Endothelial cell of umbilical vein (primary cell): ENCODE measurements at regions not wholly inside any gene's neighbourhood (a gene's known extent, or its start where the extent isn't known, plus 50 kb on each side); places are given as distances from the start of the nearest gene placed in this dataset.

ENCODE experiments used
- POLR2A ChIP-seq: IDR thresholded peaks from 2 replicates; pipeline ENCODE4 v1.6.1; 2012; ENCODE audit warnings: low read depth, mild to moderate bottlenecking, control low read depth, low read length
- TF ChIP-seq, protein P1 (sequence below), 2 donors: IDR thresholded peaks; 1 replicate in 1 of 2; 2 replicates in 1 of 2; pipeline ENCODE4 v1.5.1; 2011; ENCODE audit warnings: low read length in 2 of 2, mild to moderate bottlenecking in 2 of 2, moderate library complexity in 2 of 2, control low read depth in 1 of 2, inconsistent platforms in 1 of 2, low read depth in 1 of 2; ENCODE audit not compliant: insufficient read depth in 1 of 2; ENCODE audit errors: extremely low read depth in 1 of 2

DNA sequence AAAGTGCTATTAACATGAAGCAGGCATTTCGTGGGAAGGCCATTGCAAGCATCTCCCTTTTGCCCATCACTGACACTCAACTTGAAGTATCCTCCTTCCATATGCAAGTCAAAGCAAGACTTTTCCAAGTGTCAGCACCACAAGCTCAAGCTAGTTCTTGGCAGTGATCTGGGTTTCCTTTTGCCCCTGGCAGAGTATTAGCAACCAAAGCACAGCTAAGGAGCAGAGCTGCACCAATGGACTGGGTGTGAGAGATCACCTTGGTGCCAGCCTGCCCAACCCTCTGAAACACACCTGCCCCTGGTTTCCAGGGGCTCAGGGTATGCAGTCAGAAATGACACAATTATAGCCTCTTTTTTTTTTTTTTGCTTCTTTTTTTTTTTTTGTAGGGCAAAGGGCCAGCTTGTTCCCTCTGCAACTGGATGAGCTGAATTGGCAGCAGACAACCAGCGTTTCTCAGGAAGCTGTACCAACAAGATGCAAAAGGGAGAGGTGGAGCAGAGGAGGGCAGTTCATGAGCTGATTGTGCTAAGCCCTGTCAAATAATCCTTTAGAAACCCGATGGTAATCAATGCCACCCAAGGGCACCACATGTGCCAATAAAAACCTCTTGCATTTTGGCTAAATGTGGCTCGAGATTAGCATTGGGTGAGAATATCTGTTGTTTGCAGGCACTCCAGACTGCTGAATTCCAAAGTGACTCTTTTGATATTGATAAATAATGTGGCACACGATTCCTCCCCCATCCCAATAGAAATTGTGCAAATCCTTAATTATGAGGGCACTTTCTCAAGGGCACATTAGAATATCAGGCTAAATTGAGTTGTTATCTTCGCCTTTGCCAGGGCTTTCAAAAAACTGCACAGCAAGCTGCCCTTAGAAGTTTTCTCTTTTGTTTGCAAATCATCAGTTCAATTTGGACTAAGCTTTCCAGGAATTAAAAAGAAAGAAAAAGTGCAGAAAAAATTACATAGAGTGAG lies 192.4 kb downstream of the GAS1 start:
- no peak for TF ChIP-seq POLR2A
- TF ChIP-seq, protein P1, sequence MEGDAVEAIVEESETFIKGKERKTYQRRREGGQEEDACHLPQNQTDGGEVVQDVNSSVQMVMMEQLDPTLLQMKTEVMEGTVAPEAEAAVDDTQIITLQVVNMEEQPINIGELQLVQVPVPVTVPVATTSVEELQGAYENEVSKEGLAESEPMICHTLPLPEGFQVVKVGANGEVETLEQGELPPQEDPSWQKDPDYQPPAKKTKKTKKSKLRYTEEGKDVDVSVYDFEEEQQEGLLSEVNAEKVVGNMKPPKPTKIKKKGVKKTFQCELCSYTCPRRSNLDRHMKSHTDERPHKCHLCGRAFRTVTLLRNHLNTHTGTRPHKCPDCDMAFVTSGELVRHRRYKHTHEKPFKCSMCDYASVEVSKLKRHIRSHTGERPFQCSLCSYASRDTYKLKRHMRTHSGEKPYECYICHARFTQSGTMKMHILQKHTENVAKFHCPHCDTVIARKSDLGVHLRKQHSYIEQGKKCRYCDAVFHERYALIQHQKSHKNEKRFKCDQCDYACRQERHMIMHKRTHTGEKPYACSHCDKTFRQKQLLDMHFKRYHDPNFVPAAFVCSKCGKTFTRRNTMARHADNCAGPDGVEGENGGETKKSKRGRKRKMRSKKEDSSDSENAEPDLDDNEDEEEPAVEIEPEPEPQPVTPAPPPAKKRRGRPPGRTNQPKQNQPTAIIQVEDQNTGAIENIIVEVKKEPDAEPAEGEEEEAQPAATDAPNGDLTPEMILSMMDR (IDR thresholded peaks at IDR 0.05; ENCODE audit: extremely low read depth in 1 of 2, insufficient read depth in 1 of 2, low read depth in 1 of 2, low read length in 2 of 2), result no peak
